CD14-positive monocyte (primary cell): ENCODE measurements at regions not wholly inside any gene's neighbourhood (a gene's known extent, or its start where the extent isn't known, plus 50 kb on each side); places are given as distances from the start of the nearest gene placed in this dataset.

Experiments used
- DNase-seq, 3 donors: peaks; one replicate each; pipeline ENCODE4 v3.0.0-alpha.2; 2011 to 2022
- H2AFZ ChIP-seq: 2 replicates; pipeline ENCODE4 v1.6.0; 2012; ENCODE audit warnings: mild to moderate bottlenecking, low read depth, low read length, inconsistent platforms; ENCODE audit not compliant: insufficient read depth, poor library complexity, severe bottlenecking
- H3K27ac ChIP-seq, 2 donors: 1 replicate in 1 of 2; 2 replicates in 1 of 2; pipeline ENCODE4 v1.5.1; 2012 to 2013; ENCODE audit warnings: low read length in 2 of 2, control low read depth in 1 of 2, inconsistent platforms in 1 of 2, low read depth in 1 of 2, mild to moderate bottlenecking in 1 of 2
- H3K27me3 ChIP-seq, 2 donors: one replicate each; pipeline versions ENCODE4 v1.6.0 to v1.6.1; 2011 to 2013; ENCODE audit warnings: low read length in 2 of 2; ENCODE audit not compliant: control insufficient read depth in 2 of 2, insufficient read depth in 2 of 2
- H3K36me3 ChIP-seq, 2 donors: replicated peaks in 1 of 2; 1 replicate in 1 of 2; 2 replicates in 1 of 2; pipeline versions ENCODE4 v1.5.1 to v1.6.1; 2012 to 2013; ENCODE audit warnings: low read length in 2 of 2, control low read depth in 1 of 2, inconsistent platforms in 1 of 2, mild to moderate bottlenecking in 1 of 2; ENCODE audit not compliant: insufficient read depth in 2 of 2, control insufficient read depth in 1 of 2
- H3K4me1 ChIP-seq, 2 donors: 1 replicate in 1 of 2; 2 replicates in 1 of 2; pipeline versions ENCODE4 v1.5.1 to v1.6.1; 2012 to 2013; ENCODE audit warnings: low read length in 2 of 2, control low read depth in 1 of 2, inconsistent platforms in 1 of 2, mild to moderate bottlenecking in 1 of 2, moderate library complexity in 1 of 2; ENCODE audit not compliant: insufficient read depth in 2 of 2, control insufficient read depth in 1 of 2
- H3K4me2 ChIP-seq: replicated peaks from 2 replicates; pipeline ENCODE3; 2012; ENCODE audit warnings: low read length, moderate library complexity, mild to moderate bottlenecking; ENCODE audit not compliant: poor library complexity, severe bottlenecking; ENCODE audit errors: extremely low read depth
- H3K4me3 ChIP-seq, 3 experiments: fragments of 200-600 bp in 1 of 3; sonication (generic) in 1 of 3; replicated peaks in 1 of 3; 1 replicate in 2 of 3; 2 replicates in 1 of 3; pipeline ENCODE4 v1.5.1; 2011 to 2013; ENCODE audit warnings: low read length in 3 of 3, mild to moderate bottlenecking in 3 of 3, control low read depth in 2 of 3, low read depth in 2 of 3, inconsistent platforms in 1 of 3, moderate library complexity in 1 of 3
- H3K79me2 ChIP-seq: 2 replicates; pipeline ENCODE4 v1.6.0; 2012; ENCODE audit warnings: mild to moderate bottlenecking, control low read depth, inconsistent platforms, low read length, moderate library complexity; ENCODE audit not compliant: insufficient read depth
- H3K9ac ChIP-seq: 2 replicates; pipeline ENCODE4 v1.6.0; 2017; ENCODE audit warnings: low read length, mild to moderate bottlenecking; ENCODE audit not compliant: insufficient read depth, poor library complexity, severe bottlenecking
- H3K9me3 ChIP-seq, 2 donors: replicated peaks in 1 of 2; 1 replicate in 1 of 2; 2 replicates in 1 of 2; pipeline versions ENCODE4 v1.5.1 to v1.6.1; 2012 to 2013; ENCODE audit warnings: low read length in 2 of 2, control low read depth in 1 of 2; ENCODE audit not compliant: control insufficient read depth in 1 of 2, insufficient read depth in 1 of 2
- H4K20me1 ChIP-seq: 2 replicates; pipeline ENCODE4 v1.6.0; 2012; ENCODE audit warnings: mild to moderate bottlenecking, low read length, control low read depth, moderate library complexity; ENCODE audit not compliant: insufficient read depth
- H3K27ac Mint-ChIP-seq, 7 donors: one replicate each; pipeline ENCODE4 v1.8.0; 2020; ENCODE audit warnings: mild to moderate bottlenecking in 7 of 7, mixed read lengths in 7 of 7, moderate library complexity in 6 of 7, inconsistent platforms in 2 of 7
- H3K27me3 Mint-ChIP-seq, 3 donors: one replicate each; pipeline ENCODE4 v1.8.0; 2021 to 2022; ENCODE audit warnings: low read depth in 3 of 3, mild to moderate bottlenecking in 3 of 3, mixed read lengths in 3 of 3, moderate library complexity in 3 of 3, inconsistent platforms in 1 of 3
- H3K36me3 Mint-ChIP-seq, 2 donors: one replicate each; pipeline ENCODE4 v1.8.0; 2020; ENCODE audit warnings: mixed read lengths in 2 of 2, inconsistent platforms in 1 of 2, mild to moderate bottlenecking in 1 of 2
- H3K4me1 Mint-ChIP-seq: one replicate; pipeline ENCODE4 v1.8.0; 2020; ENCODE audit warnings: mild to moderate bottlenecking, mixed read lengths
- H3K4me3 Mint-ChIP-seq, 2 donors: one replicate each; pipeline ENCODE4 v1.8.0; 2020; ENCODE audit warnings: mild to moderate bottlenecking in 2 of 2, mixed read lengths in 2 of 2, moderate library complexity in 1 of 2
- H3K9me3 Mint-ChIP-seq, 7 donors: one replicate each; pipeline ENCODE4 v1.8.0; 2020 to 2022; ENCODE audit warnings: mixed read lengths in 7 of 7, mild to moderate bottlenecking in 6 of 7, moderate library complexity in 6 of 7, inconsistent platforms in 2 of 7
- CTCF ChIP-seq: fragments of 200-600 bp; IDR thresholded peaks from one replicate; pipeline ENCODE4 v1.8.0; 2022; ENCODE audit warnings: antibody characterized with exemption, mild to moderate bottlenecking
- WGBS: methylation state at CpG from one replicate; pipeline ENCODE4 v1.1.5; 2013; ENCODE audit warnings: missing lambda C conversion rate; ENCODE audit not compliant: insufficient coverage; 5-methylcytosine and 5-hydroxymethylcytosine counted together
- intact Hi-C, 2 donors: fragments of 100-400 bp; cut with micrococcal nuclease; formaldehyde crosslinking; loops; one replicate each; pipeline versions ENCODE4 v1.15.0 to v1.15.1; 2023

DNA sequence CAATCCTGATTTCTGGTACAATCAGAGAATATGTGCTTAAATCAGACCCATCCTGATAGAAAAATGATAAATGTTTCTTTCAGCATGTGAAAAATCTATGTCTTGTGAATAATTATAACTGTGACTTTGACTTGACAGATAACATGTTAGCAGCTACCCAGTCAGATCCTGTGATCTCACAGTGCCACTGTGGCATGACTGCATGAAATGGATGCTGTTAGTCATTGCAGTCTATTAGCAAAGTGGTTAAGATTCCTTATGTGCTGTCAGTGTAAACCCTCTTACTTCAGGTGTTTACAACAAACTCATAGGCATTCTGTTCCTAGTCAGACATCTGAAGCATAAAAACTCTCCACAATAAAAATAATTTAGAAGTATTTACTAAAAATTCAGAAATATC, 244.6 kb upstream of the RND3 start:
- Histone ChIP-seq H3K27ac (no peak overlapping the region), H3K9ac (no peak overlapping the region), H2AFZ (no peak overlapping the region), H3K36me3 (no peaks in the 10 kb centered on the region), H3K4me3 (no peak overlapping the region), H3K9me3 (peaks cover 6 to 8% of the 10 kb centered on the region in 2 donors), H3K79me2 (no peaks in the 10 kb centered on the region), H3K4me1 (no peaks in the 10 kb centered on the region), H4K20me1 (no peaks in the 10 kb centered on the region), H3K4me2 (no peak overlapping the region), H3K27me3 (no peaks in the 10 kb centered on the region)
- H3K9me3 Mint-ChIP-seq: peaks cover 0 to 10% (median 4%) of the 10 kb centered on the region in 7 donors
- no peak for DNase-seq
- intact Hi-C loops: no loop called here
- no peak overlapping the region for H3K27ac Mint-ChIP-seq
- H3K27me3 Mint-ChIP-seq: peaks cover 0 to 1% (median 0%) of the 10 kb centered on the region in 3 donors
- H3K4me1 Mint-ChIP-seq: no peaks in the 10 kb centered on the region
- no peaks in the 10 kb centered on the region for H3K36me3 Mint-ChIP-seq
- no peak for TF ChIP-seq CTCF
- H3K4me3 Mint-ChIP-seq: no peak overlapping the region

DNA sequence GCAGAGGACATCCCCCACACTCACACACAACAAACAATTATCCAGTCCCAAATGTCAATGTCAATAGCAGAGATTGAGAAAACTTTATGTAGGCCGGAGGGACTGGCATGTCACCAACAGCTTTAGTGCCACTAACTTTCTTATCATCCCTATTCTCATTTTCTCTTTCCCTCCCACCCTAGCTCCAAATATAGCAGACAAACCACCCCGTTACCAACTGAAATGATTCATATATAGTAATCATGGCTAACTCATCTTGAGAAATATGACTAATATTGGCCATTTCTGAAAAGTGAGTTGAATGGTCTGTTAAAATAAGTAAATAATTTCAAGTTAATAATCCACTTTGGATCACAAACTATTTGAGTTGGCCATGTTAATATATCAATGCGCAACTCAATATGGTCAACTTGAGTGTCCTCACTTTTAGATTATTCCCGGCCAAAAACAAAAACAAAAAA, 242.1 kb upstream of the RND3 start:
- H3K9me3 ChIP-seq: peaks cover 6 to 8% of the 10 kb centered on the region in 2 donors
- peaks cover 2 to 14% (median 7%) of the 10 kb centered on the region in 7 donors for H3K9me3 Mint-ChIP-seq
- H3K9ac ChIP-seq: no peak overlapping the region
- H3K4me3 ChIP-seq: no peak overlapping the region
- WGBS: no CpG with 5 or more reads among the region's 4 CpGs
- no peaks in the 10 kb centered on the region for H3K36me3 ChIP-seq
- no peak overlapping the region for H2AFZ ChIP-seq
- no peak for DNase-seq
- no peak for TF ChIP-seq CTCF
- H3K36me3 Mint-ChIP-seq: no peaks in the 10 kb centered on the region
- no peaks in the 10 kb centered on the region for H4K20me1 ChIP-seq
- peaks cover 0 to 1% (median 0%) of the 10 kb centered on the region in 3 donors for H3K27me3 Mint-ChIP-seq
- H3K4me3 Mint-ChIP-seq: no peak overlapping the region
- no peaks in the 10 kb centered on the region for H3K4me1 ChIP-seq
- H3K79me2 ChIP-seq: no peaks in the 10 kb centered on the region
- H3K4me1 Mint-ChIP-seq: no peaks in the 10 kb centered on the region
- no peak overlapping the region for H3K27ac ChIP-seq
- H3K27me3 ChIP-seq: no peaks in the 10 kb centered on the region
- no peak overlapping the region for H3K27ac Mint-ChIP-seq
- H3K4me2 ChIP-seq: no peak overlapping the region
- intact Hi-C loops: no loop called here
